ENCODE measurements at regions not wholly inside any gene's neighbourhood (a gene's known extent, or its start where the extent isn't known, plus 50 kb on each side); places are given as distances from the start of the nearest gene placed in this dataset.

- TF ChIP-seq EZH2 (IDR thresholded peaks at IDR 0.05) (no peak), POLR2AphosphoS5 (IDR thresholded peaks at IDR 0.05; ENCODE audit: borderline replicate concordance, low read depth, low read length) (no peak)
Measured at GRCh38 chr16:52165961-52166360, 381.0 kb downstream of the TOX3 start.

All from SK-N-MC (cell line).